ENCODE measurements at regions not wholly inside any gene's neighbourhood (a gene's known extent, or its start where the extent isn't known, plus 50 kb on each side); places are given as distances from the start of the nearest gene placed in this dataset.

DNA sequence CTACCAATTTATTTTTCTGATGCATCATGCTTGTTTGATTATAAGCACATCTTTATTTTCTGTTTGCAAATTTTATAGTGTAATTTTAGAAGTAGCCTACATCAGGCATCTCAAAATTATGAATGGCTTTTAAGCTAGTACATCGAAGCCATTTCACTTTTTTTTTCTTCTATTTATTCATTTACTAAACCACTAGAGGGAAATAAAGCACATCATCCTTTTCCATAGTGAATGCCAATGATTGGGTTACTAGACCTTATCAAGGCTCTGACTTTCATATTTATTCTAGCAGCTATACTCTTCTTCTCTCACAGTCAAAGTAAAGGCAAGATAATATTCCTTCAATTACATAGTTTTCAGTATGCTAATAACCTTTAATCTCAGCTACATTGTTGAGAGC, 736.4 kb upstream of the LRFN5 start:
- 28 to 53% methylated on average over 1 of the region's 1 CpG for WGBS, 2 donors
- no peak for ATAC-seq
- Histone ChIP-seq H3K27me3 (no peaks in the 10 kb centered on the region), H3K4me1 (no peaks in the 10 kb centered on the region), H3K9me3 (no peaks in the 10 kb centered on the region), H3K4me3 (no peak overlapping the region), H3K27ac (no peak overlapping the region), H3K36me3 (replicated peaks in 1 of 2; ENCODE audit: insufficient read depth in 1 of 2, low read depth in 2 of 2) (no peaks in the 10 kb centered on the region)
- intact Hi-C loops (cut with DNase I): no loop called here
- no peak for DNase-seq
- no peak for TF ChIP-seq POLR2A (IDR thresholded peaks at IDR 0.05)
- TF ChIP-seq, protein P1, sequence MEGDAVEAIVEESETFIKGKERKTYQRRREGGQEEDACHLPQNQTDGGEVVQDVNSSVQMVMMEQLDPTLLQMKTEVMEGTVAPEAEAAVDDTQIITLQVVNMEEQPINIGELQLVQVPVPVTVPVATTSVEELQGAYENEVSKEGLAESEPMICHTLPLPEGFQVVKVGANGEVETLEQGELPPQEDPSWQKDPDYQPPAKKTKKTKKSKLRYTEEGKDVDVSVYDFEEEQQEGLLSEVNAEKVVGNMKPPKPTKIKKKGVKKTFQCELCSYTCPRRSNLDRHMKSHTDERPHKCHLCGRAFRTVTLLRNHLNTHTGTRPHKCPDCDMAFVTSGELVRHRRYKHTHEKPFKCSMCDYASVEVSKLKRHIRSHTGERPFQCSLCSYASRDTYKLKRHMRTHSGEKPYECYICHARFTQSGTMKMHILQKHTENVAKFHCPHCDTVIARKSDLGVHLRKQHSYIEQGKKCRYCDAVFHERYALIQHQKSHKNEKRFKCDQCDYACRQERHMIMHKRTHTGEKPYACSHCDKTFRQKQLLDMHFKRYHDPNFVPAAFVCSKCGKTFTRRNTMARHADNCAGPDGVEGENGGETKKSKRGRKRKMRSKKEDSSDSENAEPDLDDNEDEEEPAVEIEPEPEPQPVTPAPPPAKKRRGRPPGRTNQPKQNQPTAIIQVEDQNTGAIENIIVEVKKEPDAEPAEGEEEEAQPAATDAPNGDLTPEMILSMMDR (IDR thresholded peaks at IDR 0.05): no peak

DNA sequence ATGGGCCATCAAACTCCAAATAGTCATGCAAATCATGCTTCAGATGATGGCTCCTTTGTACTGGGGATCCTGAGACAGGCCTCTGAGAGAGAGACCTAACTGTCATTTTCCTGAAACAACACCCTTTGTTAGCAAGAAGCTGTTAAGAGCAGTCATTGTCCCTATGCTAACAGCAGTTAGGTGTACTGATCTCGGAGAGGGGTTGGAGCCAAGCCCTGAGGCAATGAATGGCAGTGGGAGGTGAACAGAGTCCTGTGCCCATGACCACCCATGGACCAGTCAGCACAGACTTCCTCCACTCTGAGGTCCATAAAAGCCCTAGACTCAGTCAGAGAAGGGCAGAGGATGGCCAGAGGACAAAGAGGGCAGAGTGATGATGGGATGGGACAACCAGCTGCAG, 747.6 kb upstream of the LRFN5 start:
- Histone ChIP-seq H3K4me3 (no peak overlapping the region), H3K4me1 (no peaks in the 10 kb centered on the region), H3K27ac (no peak overlapping the region), H3K9me3 (no peaks in the 10 kb centered on the region), H3K27me3 (no peaks in the 10 kb centered on the region), H3K36me3 (replicated peaks in 1 of 2; ENCODE audit: insufficient read depth in 1 of 2, low read depth in 2 of 2) (no peaks in the 10 kb centered on the region)
- intact Hi-C loops (cut with DNase I): no loop called here
- no peak for TF ChIP-seq POLR2A (IDR thresholded peaks at IDR 0.05)
- TF ChIP-seq, protein P1 (IDR thresholded peaks at IDR 0.05): no peak
- ATAC-seq (no peak), DNase-seq (no peak)
- 55 to 60% methylated on average over 1 of the region's 1 CpG for WGBS, 2 donors

DNA sequence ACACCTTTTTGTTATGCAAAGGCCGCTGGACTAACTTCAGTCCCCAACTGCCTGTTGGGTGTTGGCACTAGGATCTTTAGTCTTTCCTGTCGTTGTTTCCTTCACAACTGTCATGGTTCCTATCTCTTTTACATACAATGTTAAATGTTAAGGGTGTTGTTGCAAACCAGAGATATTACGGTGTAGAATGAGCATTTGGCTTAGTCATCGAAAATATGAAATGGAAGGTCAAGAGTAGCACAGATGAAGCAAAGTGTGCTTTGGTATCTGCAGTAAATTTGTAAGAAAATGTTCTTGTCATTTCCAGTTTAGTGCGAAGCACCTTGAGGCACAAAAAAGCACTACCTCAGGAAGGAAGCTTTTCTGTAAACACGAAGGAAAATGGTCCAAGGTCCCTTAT, 751.3 kb upstream of the LRFN5 start:
- no peaks in the 10 kb centered on the region for H3K9me3 ChIP-seq
- no peaks in the 10 kb centered on the region for H3K36me3 ChIP-seq (replicated peaks in 1 of 2; ENCODE audit: insufficient read depth in 1 of 2, low read depth in 2 of 2)
- no peak overlapping the region for H3K4me3 ChIP-seq
- TF ChIP-seq, protein P1 (IDR thresholded peaks at IDR 0.05): no peak
- no peak for TF ChIP-seq POLR2A (IDR thresholded peaks at IDR 0.05)
- H3K27ac ChIP-seq: no peak overlapping the region
- no peak for ATAC-seq
- H3K27me3 ChIP-seq: no peaks in the 10 kb centered on the region
- intact Hi-C loops (cut with DNase I): no loop called here
- H3K4me1 ChIP-seq: no peaks in the 10 kb centered on the region
- no peak for DNase-seq
- WGBS, 2 donors: 50 to 72% methylated on average over 6 of the region's 6 CpGs

DNA sequence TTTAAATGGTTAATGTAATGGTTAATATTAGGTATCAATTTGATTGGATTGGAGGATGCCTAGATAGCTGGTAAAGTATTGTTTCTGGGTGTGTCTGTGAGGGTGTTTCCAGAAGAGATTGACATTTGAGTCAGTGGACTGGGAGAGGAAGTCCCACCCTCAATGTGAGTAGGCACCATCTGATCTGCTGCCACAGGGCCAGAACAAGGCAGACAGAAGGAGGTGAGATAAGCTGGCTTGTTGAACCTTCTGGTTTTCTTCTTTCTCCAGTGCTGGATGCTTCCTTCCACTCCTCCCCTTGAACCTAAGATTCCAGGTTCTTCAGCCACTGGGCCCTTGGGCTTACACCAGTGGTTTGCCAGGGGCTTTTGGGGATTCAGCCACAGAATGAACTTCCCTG, 756.5 kb upstream of the LRFN5 start:
- no peak for TF ChIP-seq POLR2A (IDR thresholded peaks at IDR 0.05)
- TF ChIP-seq, protein P1 (IDR thresholded peaks at IDR 0.05): no peak
- intact Hi-C loops (cut with DNase I): no loop called here
- H3K27ac ChIP-seq: no peak overlapping the region

DNA sequence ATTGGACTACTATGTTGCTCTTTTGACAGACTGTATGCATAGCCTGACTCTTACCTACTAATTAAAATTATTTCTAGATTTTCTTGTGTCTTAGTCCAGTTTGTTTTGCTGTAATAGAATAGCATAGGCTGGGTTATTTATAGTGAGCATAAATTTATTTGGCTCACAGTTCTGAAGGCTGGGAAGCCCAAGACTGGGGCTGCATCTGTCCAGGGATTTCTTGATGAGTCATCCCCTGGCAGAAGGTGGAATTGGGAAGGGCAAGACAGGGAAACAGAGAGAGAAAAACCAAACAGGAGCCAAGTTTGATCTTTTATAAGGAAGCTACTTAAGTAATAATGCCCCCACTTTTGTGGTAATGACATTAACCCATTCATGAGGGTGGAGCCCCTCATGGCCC, 759.2 kb upstream of the LRFN5 start:
- intact Hi-C loops (cut with DNase I): no loop called here
- ATAC-seq (no peak), DNase-seq (no peak)
- Histone ChIP-seq H3K9me3 (no peaks in the 10 kb centered on the region), H3K36me3 (replicated peaks in 1 of 2; ENCODE audit: insufficient read depth in 1 of 2, low read depth in 2 of 2) (no peaks in the 10 kb centered on the region), H3K27me3 (no peaks in the 10 kb centered on the region), H3K4me3 (no peak overlapping the region), H3K4me1 (no peaks in the 10 kb centered on the region), H3K27ac (no peak overlapping the region)
- TF ChIP-seq, protein P1 (IDR thresholded peaks at IDR 0.05): no peak

More for the DNA sequence above, 756.5 kb upstream of the LRFN5 start:
- no peaks in the 10 kb centered on the region for H3K27me3 ChIP-seq
- no peak for ATAC-seq
- DNase-seq: no peak
- no peak overlapping the region for H3K4me3 ChIP-seq
- no peaks in the 10 kb centered on the region for H3K36me3 ChIP-seq (replicated peaks in 1 of 2; ENCODE audit: insufficient read depth in 1 of 2, low read depth in 2 of 2)
- H3K4me1 ChIP-seq: no peaks in the 10 kb centered on the region
- no peaks in the 10 kb centered on the region for H3K9me3 ChIP-seq
